Right kidney (tissue), 1 donor: ENCODE measurements at regions not wholly inside any gene's neighbourhood (a gene's known extent, or its start where the extent isn't known, plus 50 kb on each side); places are given as distances from the start of the nearest gene placed in this dataset.

Source experiments
- DNase-seq: peaks from one replicate; pipeline ENCODE4 v3.0.0-alpha.2; 2016

DNA sequence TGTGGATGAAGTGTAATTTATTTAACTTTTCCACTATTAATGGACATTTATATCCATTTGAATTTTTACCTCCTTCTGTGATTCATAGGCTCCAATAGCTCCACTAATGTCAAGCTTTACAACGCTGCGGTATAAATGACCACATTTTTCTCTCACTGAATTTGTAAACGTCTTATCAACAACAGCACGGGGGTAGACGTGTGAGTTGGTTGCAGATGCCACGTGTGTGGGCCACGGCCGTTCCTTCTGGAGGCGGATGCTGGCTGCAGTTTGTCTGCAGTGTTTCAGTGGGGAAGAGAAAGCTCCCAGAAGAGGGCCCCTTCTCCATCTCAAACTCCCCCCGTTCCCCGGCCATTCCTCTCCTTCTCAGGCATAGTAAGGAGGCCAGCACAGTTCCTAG lies 68.2 kb upstream of the XYLT1 start:
- DNase-seq: no peak

GRCh38 chr16:17532338-17532995 lies 61.7 kb upstream of the XYLT1 start:
- DNase-seq: no peak

GRCh38 chr16:17529982-17530760 lies 59.4 kb upstream of the XYLT1 start:
- no peak for DNase-seq

DNA sequence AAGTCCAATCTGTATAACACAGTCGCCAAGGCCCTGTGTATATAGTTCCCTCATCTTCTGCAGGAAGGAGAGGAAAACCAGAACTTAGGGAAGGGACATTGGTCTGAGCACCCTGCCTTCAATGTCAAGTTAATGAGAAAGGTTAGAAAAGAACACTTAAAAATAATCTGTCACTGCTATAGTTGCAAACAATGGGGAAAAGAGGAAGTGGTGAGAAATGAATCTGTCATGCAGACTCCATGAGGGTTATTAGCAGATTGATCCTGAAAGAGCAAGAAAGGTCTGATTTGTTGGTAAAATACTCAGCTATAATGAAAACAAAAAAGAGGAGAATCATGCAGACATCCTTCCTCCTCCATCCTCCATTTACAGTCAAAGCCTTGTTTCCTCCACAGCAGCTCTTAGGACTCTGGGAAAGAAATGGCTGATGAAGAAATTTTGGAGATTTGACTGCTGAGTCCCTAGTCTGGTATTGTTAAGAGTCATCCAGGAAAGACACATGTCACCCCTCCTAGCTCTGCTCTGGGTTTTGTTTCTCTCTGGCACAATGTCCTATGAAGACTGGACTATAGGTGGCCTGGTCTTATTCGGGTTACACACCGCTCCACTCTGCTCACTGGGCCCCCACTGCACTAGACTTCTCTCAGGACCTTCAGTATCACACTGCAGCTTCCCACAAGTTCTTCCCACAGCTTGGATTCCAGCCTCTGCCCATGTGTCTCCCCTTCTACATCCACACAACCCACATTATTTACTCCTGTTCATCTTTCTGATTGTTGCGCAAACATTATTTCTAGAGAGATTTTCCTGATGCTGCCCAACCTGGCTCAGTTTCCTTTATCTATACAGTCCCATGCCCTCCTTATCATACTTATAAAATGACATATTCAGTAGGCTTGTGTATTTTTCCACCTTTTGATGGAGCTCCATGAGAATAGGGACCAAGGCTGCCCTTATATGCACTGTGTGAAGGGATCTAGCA lies 56.5 kb upstream of the XYLT1 start:
- no peak for DNase-seq

DNA sequence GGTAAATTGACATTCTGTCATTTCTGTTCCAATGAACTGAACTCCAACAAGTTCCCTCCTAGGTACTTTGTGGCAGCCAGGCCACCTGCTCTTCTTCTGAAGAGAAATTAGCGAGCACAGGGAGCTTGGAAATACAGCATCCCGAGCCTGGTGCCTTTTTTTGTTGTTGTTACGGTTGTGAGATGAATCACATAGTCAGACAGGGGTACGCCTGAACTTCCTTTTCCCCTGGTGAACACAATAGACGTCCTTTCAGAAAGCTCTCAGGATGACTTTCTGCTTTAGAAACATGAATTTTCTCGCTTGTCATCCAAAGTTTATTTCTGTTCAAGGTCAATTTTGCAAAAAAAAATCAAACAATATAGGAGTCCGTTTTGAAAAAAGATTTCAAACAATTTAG lies 53.9 kb upstream of the XYLT1 start:
- DNase-seq: no peak

GRCh38 chr16:17520561-17520960 lies 49.8 kb upstream of the XYLT1 start:
- no peak for DNase-seq
